T-helper 1 cell treated with Interleukin-12 subunit alpha and Interleukin-12 subunit beta and Interleukin-4 antibody, amounts not matched to agents 30 μg/mL and 1 μg/mL, for 36 hours (primary cell): ENCODE measurements at regions not wholly inside any gene's neighbourhood (a gene's known extent, or its start where the extent isn't known, plus 50 kb on each side); places are given as distances from the start of the nearest gene placed in this dataset.
A peak's percentile ranks its signal among the peaks of the same experiment; 100 is the strongest.

Experiments
- H3K27ac Mint-ChIP-seq: one replicate; pipeline ENCODE4 v1.8.0; 2021; ENCODE audit warnings: mild to moderate bottlenecking, mixed read lengths
- H3K27me3 Mint-ChIP-seq: one replicate; pipeline ENCODE4 v1.8.0; 2021; ENCODE audit warnings: low read depth, mixed read lengths
- H3K36me3 Mint-ChIP-seq: one replicate; pipeline ENCODE4 v1.8.0; 2021; ENCODE audit warnings: low read depth, mixed read lengths
- H3K4me1 Mint-ChIP-seq: one replicate; pipeline ENCODE4 v1.8.0; 2021; ENCODE audit warnings: low read depth, mixed read lengths
- H3K4me3 Mint-ChIP-seq: one replicate; pipeline ENCODE4 v1.8.0; 2021; ENCODE audit warnings: mild to moderate bottlenecking, moderate library complexity, mixed read lengths
- H3K9me3 Mint-ChIP-seq: one replicate; pipeline ENCODE4 v1.8.0; 2021; ENCODE audit warnings: mixed read lengths

DNA sequence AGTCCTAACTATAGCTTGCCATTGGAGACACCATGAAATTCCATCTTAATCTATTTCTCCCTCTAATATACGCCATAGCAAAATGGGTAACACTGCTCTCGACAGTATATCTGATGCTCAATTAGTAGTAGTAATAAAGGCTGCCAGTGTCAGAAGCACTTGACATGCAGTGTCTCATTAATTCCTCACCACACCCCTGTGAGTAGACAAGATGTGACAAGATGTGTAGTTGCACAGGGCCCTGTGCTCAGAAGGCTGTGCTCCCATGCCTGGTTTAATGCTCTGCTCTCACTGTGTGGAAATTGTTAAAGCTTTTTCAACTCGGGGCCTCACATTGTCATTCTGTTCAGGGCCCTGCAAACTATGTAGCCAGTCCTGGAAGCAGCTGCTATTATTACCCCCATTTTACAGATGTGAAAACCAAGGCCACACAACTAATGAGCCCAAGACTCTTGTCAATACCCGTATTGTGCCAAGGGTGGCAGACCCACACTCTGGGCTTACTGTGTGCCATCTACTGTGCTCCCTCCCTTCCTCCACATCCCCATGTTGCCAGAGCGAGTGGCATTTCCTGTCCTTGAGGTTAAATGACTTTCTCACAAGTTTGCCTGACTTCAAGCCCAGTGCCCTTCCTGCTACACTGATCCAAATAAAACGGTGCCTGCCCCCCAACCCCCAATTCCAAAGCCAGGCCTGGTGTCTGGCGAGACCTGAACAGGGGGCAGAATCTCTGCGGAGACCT lies 287.3 kb upstream of the CCL2 start:
- peaks cover 6% of the 10 kb centered on the region for H3K36me3 Mint-ChIP-seq
- H3K27ac Mint-ChIP-seq = peak overlapping the region; percentile 84
- H3K27me3 Mint-ChIP-seq = no peaks in the 10 kb centered on the region
- peaks cover 46% of the 10 kb centered on the region for H3K4me1 Mint-ChIP-seq
- peaks cover 3% of the 10 kb centered on the region for H3K9me3 Mint-ChIP-seq
- peak overlapping the region; percentile 46 for H3K4me3 Mint-ChIP-seq

DNA sequence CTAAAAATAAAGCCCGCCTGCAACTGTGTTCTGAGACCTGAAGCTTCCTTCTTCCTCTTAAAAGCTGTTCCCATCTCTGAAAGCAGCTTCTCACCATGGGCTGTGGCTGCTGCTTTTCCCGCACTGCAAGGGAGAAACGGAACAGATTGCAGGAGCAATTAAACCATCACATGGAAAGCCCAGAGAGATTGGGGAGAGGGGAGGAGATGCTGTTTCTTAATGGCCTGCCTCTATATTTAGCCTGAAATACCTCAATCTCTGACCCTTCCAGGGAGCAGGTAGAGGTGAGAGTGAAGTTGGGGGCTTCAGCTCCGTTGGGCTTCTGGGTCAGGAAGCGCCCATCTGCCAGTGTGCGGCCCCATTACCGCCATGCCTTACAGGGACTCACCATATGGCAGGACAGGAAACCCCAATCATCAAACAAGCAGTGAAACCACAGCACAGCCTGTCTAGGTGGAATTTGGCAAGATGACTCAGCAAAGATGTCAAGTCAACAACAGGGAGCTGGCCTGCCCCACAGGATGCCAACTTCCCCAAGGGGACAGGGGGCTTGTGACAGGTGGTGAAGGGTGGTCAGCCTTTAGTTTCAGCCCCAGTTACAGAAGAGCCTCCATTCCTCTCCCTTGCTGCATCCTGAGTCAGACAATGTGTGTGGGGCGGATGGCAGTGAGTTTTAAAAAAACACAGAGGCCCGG lies 286.6 kb upstream of the CCL2 start:
- H3K27ac Mint-ChIP-seq = peak overlapping the region; percentile 84
- H3K4me3 Mint-ChIP-seq = peak overlapping the region; percentile 46
- peaks cover 3% of the 10 kb centered on the region for H3K9me3 Mint-ChIP-seq
- peaks cover 3% of the 10 kb centered on the region for H3K27me3 Mint-ChIP-seq
- H3K36me3 Mint-ChIP-seq = peaks cover 5% of the 10 kb centered on the region
- H3K4me1 Mint-ChIP-seq = peaks cover 40% of the 10 kb centered on the region

GRCh38 chr17:33970279-33970678 lies 284.8 kb upstream of the CCL2 start:
- Mint-ChIP-seq H3K27me3 (peaks cover 17% of the 10 kb centered on the region), H3K4me1 (peaks cover 31% of the 10 kb centered on the region), H3K9me3 (no peaks in the 10 kb centered on the region), H3K4me3 (no peak overlapping the region), H3K27ac (no peak overlapping the region), H3K36me3 (no peaks in the 10 kb centered on the region)

GRCh38 chr17:33972763-33973162 lies 282.3 kb upstream of the CCL2 start:
- no peak overlapping the region for H3K27ac Mint-ChIP-seq
- H3K4me3 Mint-ChIP-seq = no peak overlapping the region
- H3K4me1 Mint-ChIP-seq = peaks cover 18% of the 10 kb centered on the region
- no peaks in the 10 kb centered on the region for H3K36me3 Mint-ChIP-seq
- H3K9me3 Mint-ChIP-seq = no peaks in the 10 kb centered on the region
- H3K27me3 Mint-ChIP-seq = peaks cover 26% of the 10 kb centered on the region

DNA sequence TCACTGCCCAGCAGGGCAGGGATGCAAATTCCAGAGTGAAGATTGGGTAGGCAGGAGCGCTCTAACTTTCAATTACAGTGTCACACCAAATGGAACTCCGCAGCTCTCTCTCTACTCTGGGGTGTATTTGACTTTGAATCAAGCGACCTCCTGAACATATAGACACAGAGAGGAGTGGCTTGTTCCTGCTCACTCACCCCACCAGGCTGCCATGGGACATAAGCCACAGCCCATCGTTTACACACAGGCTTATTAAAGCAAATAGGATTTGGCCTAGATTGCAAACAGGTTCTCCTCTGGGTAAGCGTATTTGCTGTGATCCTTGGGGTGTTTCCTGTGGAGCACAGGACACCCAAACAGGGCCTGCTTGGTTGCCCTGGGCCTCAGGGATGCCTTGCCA lies 281.6 kb upstream of the CCL2 start:
- Mint-ChIP-seq H3K27me3 (peaks cover 30% of the 10 kb centered on the region), H3K27ac (no peak overlapping the region), H3K4me1 (peaks cover 10% of the 10 kb centered on the region), H3K4me3 (no peak overlapping the region), H3K36me3 (no peaks in the 10 kb centered on the region), H3K9me3 (no peaks in the 10 kb centered on the region)

DNA sequence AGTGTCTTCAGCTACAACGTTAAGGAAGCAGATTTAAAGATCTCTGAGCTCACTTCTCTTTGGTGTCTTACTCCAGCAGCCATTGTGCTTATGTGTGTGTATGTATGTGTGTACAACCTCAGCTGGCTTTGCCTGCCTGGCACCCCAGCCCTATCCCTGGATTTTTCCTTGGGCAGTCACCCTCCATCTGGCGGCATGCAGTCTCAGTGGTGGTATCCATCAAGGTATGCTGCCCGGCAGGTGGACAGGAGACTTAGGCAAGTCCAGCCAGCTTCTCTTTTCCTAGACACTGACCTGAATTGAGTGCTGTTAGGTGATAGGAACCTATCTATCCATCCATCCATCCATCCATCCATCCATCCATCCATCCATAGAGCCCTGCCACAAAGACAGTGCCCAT lies 280.8 kb upstream of the CCL2 start:
- no peaks in the 10 kb centered on the region for H3K9me3 Mint-ChIP-seq
- H3K4me1 Mint-ChIP-seq = peaks cover 2% of the 10 kb centered on the region
- H3K36me3 Mint-ChIP-seq = no peaks in the 10 kb centered on the region
- H3K4me3 Mint-ChIP-seq = no peak overlapping the region
- peaks cover 30% of the 10 kb centered on the region for H3K27me3 Mint-ChIP-seq
- no peak overlapping the region for H3K27ac Mint-ChIP-seq

DNA sequence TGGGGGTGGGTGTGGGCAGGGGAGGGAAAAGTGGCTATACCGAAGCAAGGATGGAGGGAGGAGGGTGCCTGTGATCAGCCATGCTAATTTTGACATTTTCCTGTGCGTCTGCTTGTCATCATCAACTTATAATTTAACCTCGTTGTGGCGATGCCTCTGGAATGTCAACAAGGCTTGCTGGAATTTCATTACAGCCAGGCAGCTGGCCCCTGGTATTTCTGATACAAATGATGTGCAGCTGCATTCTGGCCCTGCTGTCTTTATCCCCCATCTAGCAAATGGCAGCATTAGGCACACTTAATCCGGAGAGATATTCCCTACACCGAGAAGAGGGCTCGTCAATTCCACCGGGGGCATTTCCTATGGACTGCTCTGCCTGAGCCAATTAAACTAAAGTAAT lies 278.3 kb upstream of the CCL2 start:
- Mint-ChIP-seq H3K36me3 (no peaks in the 10 kb centered on the region), H3K4me3 (no peak overlapping the region), H3K9me3 (no peaks in the 10 kb centered on the region), H3K4me1 (peaks cover 5% of the 10 kb centered on the region), H3K27me3 (peaks cover 35% of the 10 kb centered on the region), H3K27ac (no peak overlapping the region)

GRCh38 chr17:33977729-33978514 lies 277.2 kb upstream of the CCL2 start:
- Mint-ChIP-seq H3K27ac (no peak overlapping the region), H3K4me1 (peaks cover 5% of the 10 kb centered on the region), H3K36me3 (no peaks in the 10 kb centered on the region), H3K9me3 (no peaks in the 10 kb centered on the region), H3K4me3 (no peak overlapping the region), H3K27me3 (peaks cover 34% of the 10 kb centered on the region)

DNA sequence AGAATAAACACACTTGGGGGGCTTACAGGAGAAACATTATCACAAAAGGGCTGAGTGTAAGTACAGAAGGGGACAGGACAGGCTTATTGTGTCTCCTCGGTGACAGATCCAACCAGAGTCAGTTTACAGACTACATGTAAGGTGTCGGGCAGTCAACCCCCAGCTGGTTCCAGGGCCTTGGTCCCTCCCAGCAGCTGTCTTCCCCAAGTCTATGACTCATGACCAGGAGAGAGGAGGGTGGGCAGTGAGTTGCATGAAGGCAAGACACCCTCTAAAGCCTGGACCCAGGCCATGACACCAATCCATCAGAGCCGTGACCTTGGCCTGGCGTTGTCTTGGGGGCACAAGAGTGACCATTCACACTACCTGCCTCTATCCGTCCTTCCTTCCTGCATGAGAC lies 276.2 kb upstream of the CCL2 start:
- Mint-ChIP-seq H3K4me3 (no peak overlapping the region), H3K27ac (no peak overlapping the region), H3K36me3 (no peaks in the 10 kb centered on the region), H3K27me3 (peaks cover 31% of the 10 kb centered on the region), H3K4me1 (peaks cover 5% of the 10 kb centered on the region), H3K9me3 (no peaks in the 10 kb centered on the region)

DNA sequence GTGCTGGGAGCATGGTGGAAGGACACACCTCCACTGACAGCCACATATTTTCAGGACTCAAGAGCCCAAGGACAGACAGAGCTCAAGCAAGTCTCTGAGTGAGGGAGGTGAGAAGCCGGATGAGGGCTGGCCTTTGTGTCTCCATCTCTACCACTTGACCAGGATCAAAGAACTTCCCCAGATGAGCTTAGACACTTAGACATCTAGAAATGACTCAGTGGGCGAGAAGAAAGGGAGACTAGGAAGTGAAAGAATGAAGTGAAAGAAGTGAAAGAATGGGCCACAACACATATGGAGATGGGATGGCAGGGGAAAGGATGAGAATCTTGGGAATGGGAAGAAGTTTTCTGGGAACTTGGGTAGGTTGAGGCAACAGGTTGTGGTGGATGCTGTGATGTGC lies 274.9 kb upstream of the CCL2 start:
- no peak overlapping the region for H3K27ac Mint-ChIP-seq
- H3K4me1 Mint-ChIP-seq = peaks cover 5% of the 10 kb centered on the region
- H3K9me3 Mint-ChIP-seq = no peaks in the 10 kb centered on the region

GRCh38 chr17:33981711-33982601 lies 273.1 kb upstream of the CCL2 start:
- H3K27ac Mint-ChIP-seq = no peak overlapping the region
- peaks cover 5% of the 10 kb centered on the region for H3K4me1 Mint-ChIP-seq
- no peaks in the 10 kb centered on the region for H3K9me3 Mint-ChIP-seq
- H3K4me3 Mint-ChIP-seq = no peak overlapping the region
- H3K27me3 Mint-ChIP-seq = peaks cover 9% of the 10 kb centered on the region
- no peaks in the 10 kb centered on the region for H3K36me3 Mint-ChIP-seq

More for the DNA sequence above, 274.9 kb upstream of the CCL2 start:
- H3K36me3 Mint-ChIP-seq = no peaks in the 10 kb centered on the region
- H3K27me3 Mint-ChIP-seq = peaks cover 19% of the 10 kb centered on the region
- H3K4me3 Mint-ChIP-seq = no peak overlapping the region

GRCh38 chr17:33982909-33983308 lies 272.2 kb upstream of the CCL2 start:
- Mint-ChIP-seq H3K27ac (no peak overlapping the region), H3K4me1 (peaks cover 5% of the 10 kb centered on the region), H3K4me3 (no peak overlapping the region), H3K27me3 (peaks cover 12% of the 10 kb centered on the region), H3K9me3 (no peaks in the 10 kb centered on the region), H3K36me3 (no peaks in the 10 kb centered on the region)

GRCh38 chr17:33983824-33984574 lies 271.1 kb upstream of the CCL2 start:
- peaks cover 16% of the 10 kb centered on the region for H3K27me3 Mint-ChIP-seq
- no peaks in the 10 kb centered on the region for H3K36me3 Mint-ChIP-seq
- no peak overlapping the region for H3K4me3 Mint-ChIP-seq
- no peak overlapping the region for H3K27ac Mint-ChIP-seq
- H3K9me3 Mint-ChIP-seq = no peaks in the 10 kb centered on the region
- peaks cover 5% of the 10 kb centered on the region for H3K4me1 Mint-ChIP-seq
